PC-9 (cell line): ENCODE measurements at regions not wholly inside any gene's neighbourhood (a gene's known extent, or its start where the extent isn't known, plus 50 kb on each side); places are given as distances from the start of the nearest gene placed in this dataset.

Experiments used
- CTCF ChIP-seq: fragments of 200-600 bp; sonication (generic); conservative IDR thresholded peaks from 2 replicates; pipeline ENCODE4 v1.6.1; 2017; ENCODE audit warnings: mixed run types, antibody characterized with exemption, mild to moderate bottlenecking, moderate library complexity
- EZH2 ChIP-seq: fragments of 200-600 bp; sonication (generic); IDR thresholded peaks from 2 replicates; pipeline ENCODE4 v1.8.0; 2017; ENCODE audit warnings: antibody characterized with exemption, low read depth

GRCh38 chr10:123399276-123399839, 245.2 kb downstream of the BUB3 start:
- no peak for TF ChIP-seq CTCF
- TF ChIP-seq EZH2: no peak
